ENCODE measurements at regions not wholly inside any gene's neighbourhood (a gene's known extent, or its start where the extent isn't known, plus 50 kb on each side); places are given as distances from the start of the nearest gene placed in this dataset.

GRCh38 chr1:94323311-94324177, 86.2 kb upstream of the ARHGAP29 start:
- TF ChIP-seq CTCF (IDR thresholded peaks at IDR 0.05) = no peak
- TF ChIP-seq POLR2AphosphoS5 (IDR thresholded peaks at IDR 0.05) = peak in 1 of 2 donors; percentile 22
- TF ChIP-seq POLR2A (IDR thresholded peaks at IDR 0.05) = no peak
- TF ChIP-seq EP300 (IDR thresholded peaks at IDR 0.05) = no peak

All from upper lobe of left lung (tissue), 4 donors.